DND-41 (cell line): ENCODE measurements at regions not wholly inside any gene's neighbourhood (a gene's known extent, or its start where the extent isn't known, plus 50 kb on each side); places are given as distances from the start of the nearest gene placed in this dataset.

Experiments
- ATAC-seq: fragments of 200-7000 bp; cut with Tn5 transposase; 3 replicates; pipeline ENCODE4 v1.9.1; 2021; ENCODE audit warnings: low read depth; ENCODE audit not compliant: insufficient read depth
- DNase-seq: peaks from one replicate; pipeline ENCODE4 v3.0.0-alpha.2; 2020
- H2AFZ ChIP-seq: 2 replicates; pipeline ENCODE4 v1.6.0; 2012; ENCODE audit warnings: low read depth, low read length
- H3K27ac ChIP-seq: 2 replicates; pipeline ENCODE4 v1.5.1; 2012; ENCODE audit warnings: low read length, inconsistent platforms
- H3K27me3 ChIP-seq: fragments of 200-600 bp; sonication (generic); 2 replicates; pipeline ENCODE4 v1.6.0; 2012; ENCODE audit warnings: low read length, mild to moderate bottlenecking, inconsistent platforms; ENCODE audit not compliant: insufficient read depth, poor library complexity
- H3K36me3 ChIP-seq: 2 replicates; pipeline ENCODE4 v1.5.1; 2012; ENCODE audit warnings: low read length, inconsistent platforms; ENCODE audit not compliant: insufficient read depth
- H3K4me1 ChIP-seq: 2 replicates; pipeline ENCODE4 v1.5.1; 2012; ENCODE audit warnings: mild to moderate bottlenecking, low read length; ENCODE audit not compliant: insufficient read depth
- H3K4me2 ChIP-seq: 2 replicates; pipeline ENCODE4 v1.6.0; 2012; ENCODE audit warnings: mild to moderate bottlenecking, moderate library complexity, low read length, inconsistent platforms; ENCODE audit not compliant: insufficient read depth
- H3K4me3 ChIP-seq, 2 experiments: fragments of 200-600 bp in 1 of 2; shearing (Covaris generic) in 1 of 2; 2 replicates each; pipeline ENCODE4 v1.5.1; 2012 to 2016; ENCODE audit warnings: inconsistent platforms in 2 of 2, low read length in 2 of 2, mild to moderate bottlenecking in 2 of 2, low read depth in 1 of 2, moderate library complexity in 1 of 2
- H3K79me2 ChIP-seq: 2 replicates; pipeline ENCODE4 v1.6.0; 2012; ENCODE audit warnings: low read length, inconsistent platforms; ENCODE audit not compliant: insufficient read depth
- H3K9ac ChIP-seq: 2 replicates; pipeline ENCODE4 v1.6.0; 2012; ENCODE audit warnings: low read depth, mild to moderate bottlenecking, inconsistent platforms, low read length, moderate library complexity
- H3K9me3 ChIP-seq: 2 replicates; pipeline ENCODE4 v1.5.1; 2012; ENCODE audit warnings: low read length, moderate library complexity, mild to moderate bottlenecking, inconsistent platforms; ENCODE audit not compliant: insufficient read depth, severe bottlenecking
- H4K20me1 ChIP-seq: 2 replicates; pipeline ENCODE4 v1.6.0; 2012; ENCODE audit warnings: low read length; ENCODE audit not compliant: insufficient read depth
- CTCF ChIP-seq: IDR thresholded peaks from 2 replicates; pipeline ENCODE4 v1.5.1; 2012; ENCODE audit warnings: borderline replicate concordance, low read length, moderate library complexity, mild to moderate bottlenecking; ENCODE audit not compliant: poor library complexity, severe bottlenecking; ENCODE audit errors: extremely low read depth
- EZH2 ChIP-seq: IDR thresholded peaks from 3 replicates; pipeline ENCODE4 v1.6.1; 2012; ENCODE audit warnings: borderline replicate concordance, low read depth, mild to moderate bottlenecking, moderate library complexity, low read length, inconsistent platforms; ENCODE audit not compliant: severe bottlenecking

- Histone ChIP-seq H3K4me3 (no peak overlapping the region), H3K36me3 (no peaks in the 10 kb centered on the region), H3K4me2 (no peak overlapping the region), H4K20me1 (no peaks in the 10 kb centered on the region), H3K27ac (no peak overlapping the region), H3K79me2 (no peaks in the 10 kb centered on the region), H2AFZ (no peak overlapping the region), H3K9ac (no peak overlapping the region), H3K27me3 (no peaks in the 10 kb centered on the region), H3K4me1 (peaks cover 7% of the 10 kb centered on the region), H3K9me3 (no peaks in the 10 kb centered on the region)
- DNase-seq, result no peak
- TF ChIP-seq CTCF, result no peak
- ATAC-seq, result no peak
Observed at GRCh38 chr2:176447616-176448015, 178.4 kb downstream of the MTX2 start.

- H3K4me3 ChIP-seq, result no peak overlapping the region
- H2AFZ ChIP-seq, result no peak overlapping the region
- H4K20me1 ChIP-seq, result no peaks in the 10 kb centered on the region
- TF ChIP-seq EZH2 (no peak), CTCF (no peak)
- H3K9ac ChIP-seq, result no peak overlapping the region
- H3K79me2 ChIP-seq, result no peaks in the 10 kb centered on the region
- H3K36me3 ChIP-seq, result no peaks in the 10 kb centered on the region
- ATAC-seq (no peak), DNase-seq (no peak)
- no peaks in the 10 kb centered on the region for H3K9me3 ChIP-seq
- H3K4me1 ChIP-seq, result peaks cover 11% of the 10 kb centered on the region
- H3K27ac ChIP-seq, result no peak overlapping the region
- H3K4me2 ChIP-seq, result no peak overlapping the region
- H3K27me3 ChIP-seq, result no peaks in the 10 kb centered on the region
Observed at GRCh38 chr2:176449852-176450251, 180.6 kb downstream of the MTX2 start.

GRCh38 chr2:176453784-176454183 lies 184.5 kb downstream of the MTX2 start:
- Histone ChIP-seq H3K4me2 (no peak overlapping the region), H3K9me3 (no peaks in the 10 kb centered on the region), H3K4me1 (peaks cover 15% of the 10 kb centered on the region), H3K27ac (no peak overlapping the region), H2AFZ (no peak overlapping the region), H3K4me3 (no peak overlapping the region), H3K79me2 (no peaks in the 10 kb centered on the region), H3K36me3 (no peaks in the 10 kb centered on the region), H3K27me3 (no peaks in the 10 kb centered on the region), H4K20me1 (no peaks in the 10 kb centered on the region), H3K9ac (no peak overlapping the region)
- DNase-seq, result no peak
- ATAC-seq, result no peak
- no peak for TF ChIP-seq CTCF
- no peak for TF ChIP-seq EZH2

GRCh38 chr2:176454893-176455815 lies 185.9 kb downstream of the MTX2 start:
- Histone ChIP-seq H3K9ac (no peak overlapping the region), H2AFZ (peak overlapping the region; percentile 64), H3K4me2 (peak overlapping the region; percentile 27; the same call in 1 of the 2 replicates), H4K20me1 (no peaks in the 10 kb centered on the region), H3K4me3 (no peak overlapping the region), H3K27me3 (no peaks in the 10 kb centered on the region), H3K79me2 (no peaks in the 10 kb centered on the region), H3K36me3 (no peaks in the 10 kb centered on the region), H3K9me3 (no peaks in the 10 kb centered on the region), H3K4me1 (peaks cover 15% of the 10 kb centered on the region), H3K27ac (peak overlapping the region; percentile 13; the same call in 1 of the 2 replicates)
- DNase-seq, result peak; percentile 84
- ATAC-seq, result peak; percentile 93
- TF ChIP-seq EZH2, result no peak
- TF ChIP-seq CTCF, result peak; percentile 93
